LNCaP clone FGC (cell line): ENCODE measurements at regions not wholly inside any gene's neighbourhood (a gene's known extent, or its start where the extent isn't known, plus 50 kb on each side); places are given as distances from the start of the nearest gene placed in this dataset.
"Not testable (repeated sequence)": the region's sequence is repeated elsewhere in the genome, so short reads cannot be mapped to it uniquely, and the experiment has no call there.

Experiments
- DNase-seq: peaks from one replicate; pipeline ENCODE4 v3.0.0-alpha.2; 2011; ENCODE audit warnings: low read depth
- H3K4me3 ChIP-seq: 2 replicates; pipeline ENCODE4 v1.5.1; 2011; ENCODE audit warnings: mild to moderate bottlenecking, low read depth, low read length, control low read depth
- TF ChIP-seq, protein P1 (sequence below): IDR thresholded peaks from 2 replicates; pipeline ENCODE4 v1.5.1; 2012; ENCODE audit warnings: mild to moderate bottlenecking; ENCODE audit not compliant: control insufficient read depth, insufficient read depth; ENCODE audit errors: extremely low read depth

DNA sequence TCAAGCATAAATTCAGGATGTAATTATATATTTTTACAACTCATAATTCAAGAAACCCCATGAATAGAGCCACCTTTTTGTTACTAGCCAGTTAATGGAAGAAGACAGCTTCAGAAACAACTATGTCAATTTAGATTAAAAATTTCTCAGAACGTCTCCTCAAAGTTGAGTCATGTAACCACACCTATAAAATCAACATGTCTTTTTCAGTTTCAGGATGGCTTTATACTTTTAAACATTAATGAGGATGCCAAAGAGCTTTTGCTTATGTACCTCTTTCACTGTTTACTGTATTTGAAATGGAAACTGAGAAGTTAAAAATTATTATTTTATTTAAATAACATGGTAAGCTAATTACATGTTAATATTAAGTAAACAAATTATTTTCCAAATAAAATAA is 280.1 kb downstream of the PTH2R start:
- TF ChIP-seq, protein P1, sequence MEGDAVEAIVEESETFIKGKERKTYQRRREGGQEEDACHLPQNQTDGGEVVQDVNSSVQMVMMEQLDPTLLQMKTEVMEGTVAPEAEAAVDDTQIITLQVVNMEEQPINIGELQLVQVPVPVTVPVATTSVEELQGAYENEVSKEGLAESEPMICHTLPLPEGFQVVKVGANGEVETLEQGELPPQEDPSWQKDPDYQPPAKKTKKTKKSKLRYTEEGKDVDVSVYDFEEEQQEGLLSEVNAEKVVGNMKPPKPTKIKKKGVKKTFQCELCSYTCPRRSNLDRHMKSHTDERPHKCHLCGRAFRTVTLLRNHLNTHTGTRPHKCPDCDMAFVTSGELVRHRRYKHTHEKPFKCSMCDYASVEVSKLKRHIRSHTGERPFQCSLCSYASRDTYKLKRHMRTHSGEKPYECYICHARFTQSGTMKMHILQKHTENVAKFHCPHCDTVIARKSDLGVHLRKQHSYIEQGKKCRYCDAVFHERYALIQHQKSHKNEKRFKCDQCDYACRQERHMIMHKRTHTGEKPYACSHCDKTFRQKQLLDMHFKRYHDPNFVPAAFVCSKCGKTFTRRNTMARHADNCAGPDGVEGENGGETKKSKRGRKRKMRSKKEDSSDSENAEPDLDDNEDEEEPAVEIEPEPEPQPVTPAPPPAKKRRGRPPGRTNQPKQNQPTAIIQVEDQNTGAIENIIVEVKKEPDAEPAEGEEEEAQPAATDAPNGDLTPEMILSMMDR, result no peak
- no peak overlapping the region for H3K4me3 ChIP-seq
- no peak for DNase-seq

DNA sequence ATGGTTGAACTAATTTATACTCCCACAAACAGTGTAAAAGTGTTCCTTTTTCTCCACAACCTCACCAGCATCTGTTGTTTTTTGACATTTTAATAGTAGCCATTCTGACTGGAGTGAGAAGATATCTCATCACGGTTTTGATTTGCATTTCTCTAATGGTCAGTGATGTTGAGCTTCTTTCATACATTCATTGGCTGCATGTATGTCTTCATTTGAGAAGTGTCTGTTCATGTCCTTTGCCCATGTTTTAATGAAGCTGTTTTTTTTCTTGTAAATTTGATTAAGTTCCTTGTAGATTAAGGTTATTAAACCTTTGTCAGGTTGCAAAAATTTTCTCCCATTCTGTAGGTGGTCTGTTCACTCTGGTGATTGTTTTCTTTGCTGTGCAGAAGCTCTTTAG is 281.1 kb downstream of the PTH2R start:
- not testable (repeated sequence) for H3K4me3 ChIP-seq, DNase-seq

DNA sequence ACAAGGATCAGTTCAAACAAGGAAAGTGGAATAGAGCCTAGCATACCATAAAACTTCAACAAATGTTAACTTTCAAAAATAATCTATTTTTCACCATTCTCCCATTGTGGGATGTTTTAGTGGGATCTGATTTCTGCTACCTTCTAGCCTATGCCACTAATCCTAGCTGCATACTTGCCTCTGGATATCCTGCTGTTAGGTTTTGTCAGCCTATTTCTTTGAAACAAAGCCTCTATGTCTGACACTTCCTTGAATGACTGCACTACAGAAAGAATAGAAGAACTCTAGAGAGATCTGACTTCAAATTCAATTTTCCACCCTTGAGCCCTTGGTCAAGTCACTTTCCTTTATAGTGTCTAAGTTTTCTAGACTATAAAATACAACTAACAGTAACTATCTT is 291.5 kb downstream of the PTH2R start:
- DNase-seq, result no peak
- TF ChIP-seq, protein P1, result no peak
- H3K4me3 ChIP-seq, result no peak overlapping the region

DNA sequence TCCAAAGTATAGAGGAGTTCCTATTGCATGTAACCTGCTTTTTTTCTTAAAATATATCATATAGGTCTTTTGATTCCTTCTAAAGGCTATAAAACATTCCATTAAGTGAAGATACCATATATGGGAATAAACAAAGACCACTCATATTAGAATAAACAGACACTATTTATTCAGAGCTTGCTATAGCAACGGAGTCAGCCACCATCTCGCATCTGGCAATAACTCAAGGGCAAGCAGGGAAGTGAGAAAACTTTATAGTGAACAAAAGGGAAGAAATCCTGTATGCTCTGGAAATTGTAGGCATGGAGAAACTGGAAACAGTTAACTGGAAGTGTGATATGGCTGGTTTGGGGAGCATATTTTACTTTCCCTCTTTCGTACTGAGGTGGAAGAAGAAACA is 301.9 kb downstream of the PTH2R start:
- DNase-seq, result no peak
- TF ChIP-seq, protein P1, result no peak
- H3K4me3 ChIP-seq, result no peak overlapping the region

DNA sequence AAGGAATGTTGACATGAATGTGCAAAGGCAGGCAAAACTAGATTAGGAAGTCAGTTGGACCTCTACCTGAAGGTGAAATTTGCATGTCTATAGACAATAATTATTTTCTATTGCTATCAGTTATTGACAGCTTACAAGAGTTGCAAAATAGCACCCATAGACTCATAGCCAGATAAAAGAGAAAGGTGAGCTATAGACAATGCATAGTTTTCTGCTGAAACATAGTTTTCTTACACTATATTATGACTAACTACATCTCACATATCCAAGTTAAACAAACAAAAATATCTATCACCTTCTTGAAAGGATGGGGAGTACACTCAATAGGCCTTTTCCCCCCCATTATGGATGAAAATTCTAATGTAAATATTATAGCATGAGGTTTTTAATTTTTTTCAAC is 305.0 kb downstream of the PTH2R start:
- no peak for DNase-seq

DNA sequence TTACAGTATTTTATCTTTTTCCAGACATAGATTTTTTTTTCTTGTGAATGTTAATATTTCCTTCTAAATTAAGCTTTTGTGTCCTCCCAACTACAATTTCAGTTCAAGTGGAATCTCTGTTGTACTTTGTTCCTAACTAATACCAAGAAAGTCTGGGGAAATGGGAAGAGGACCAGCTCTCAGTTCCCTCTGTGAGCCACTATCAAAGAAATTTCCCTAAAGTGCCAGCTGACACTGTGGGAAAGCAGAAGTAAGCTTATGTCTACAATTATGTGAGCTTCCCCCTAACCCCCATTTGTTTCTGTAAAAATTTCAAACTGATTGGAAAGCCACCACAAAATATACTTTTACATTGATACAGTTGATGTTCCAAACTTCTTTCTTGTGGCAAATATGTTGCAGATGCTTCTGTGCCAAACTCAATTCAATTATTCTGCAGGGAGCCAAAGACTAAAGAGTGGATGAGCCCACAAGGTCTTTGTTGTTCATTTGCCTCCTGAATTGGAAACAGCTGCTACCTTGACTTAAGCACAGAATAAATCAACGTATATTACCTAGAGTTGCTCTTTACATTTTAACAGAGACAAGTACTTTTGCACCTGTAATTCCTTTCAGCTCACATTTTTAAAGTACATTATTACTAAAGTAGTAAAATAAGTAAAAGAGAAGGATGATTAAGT is 306.6 kb downstream of the PTH2R start:
- DNase-seq, result no peak
- H3K4me3 ChIP-seq, result no peak overlapping the region
- TF ChIP-seq, protein P1, result no peak

More for the DNA sequence above, 305.0 kb downstream of the PTH2R start:
- TF ChIP-seq, protein P1, result no peak
- no peak overlapping the region for H3K4me3 ChIP-seq

DNA sequence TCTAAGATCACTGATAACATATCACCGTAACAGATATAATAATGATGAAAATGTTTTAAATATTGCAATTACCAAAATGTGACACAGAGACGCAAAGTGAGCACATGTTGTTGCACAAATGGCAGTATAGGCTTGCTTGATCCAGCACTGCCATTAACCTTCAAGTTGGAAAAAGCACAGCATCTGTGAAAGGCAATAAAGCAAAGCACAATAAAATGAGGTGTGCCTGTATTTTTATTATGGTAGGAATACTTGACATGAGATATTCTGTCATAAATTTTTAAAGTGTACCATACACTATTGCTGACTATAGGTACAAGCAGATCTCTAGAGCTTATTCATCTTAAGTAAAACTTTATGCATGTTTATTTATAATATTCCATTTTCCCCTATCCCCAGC is 312.2 kb downstream of the PTH2R start:
- TF ChIP-seq, protein P1, result no peak
- H3K4me3 ChIP-seq, result no peak overlapping the region
- DNase-seq, result no peak

DNA sequence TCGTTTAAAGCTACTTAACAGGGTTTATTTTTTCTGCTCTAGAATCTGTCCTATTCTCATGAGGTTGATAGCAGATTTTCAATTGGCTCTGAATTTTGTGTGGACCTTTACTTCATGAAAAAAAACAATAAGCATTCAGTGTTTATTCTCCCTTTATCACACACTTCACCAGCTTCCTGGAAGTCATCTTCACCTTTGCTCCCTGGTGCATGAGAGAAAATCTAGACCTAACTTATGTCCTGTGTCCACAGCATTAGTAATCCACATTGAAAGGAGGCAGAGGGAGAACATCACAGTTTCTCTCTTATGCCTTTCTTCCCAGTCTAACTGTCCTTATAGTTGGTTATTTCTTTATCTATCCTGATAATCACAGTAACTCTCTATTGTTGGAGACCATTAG is 316.1 kb downstream of the PTH2R start:
- no peak overlapping the region for H3K4me3 ChIP-seq
- TF ChIP-seq, protein P1, result no peak
- no peak for DNase-seq
